A673 (cell line): ENCODE measurements at regions not wholly inside any gene's neighbourhood (a gene's known extent, or its start where the extent isn't known, plus 50 kb on each side); places are given as distances from the start of the nearest gene placed in this dataset.

Source experiments
- CTCF ChIP-seq: fragments of 300-800, 200-600 bp; sonication (generic); conservative IDR thresholded peaks from 2 replicates; pipeline ENCODE4 v1.5.1; 2017; ENCODE audit warnings: low read depth, mild to moderate bottlenecking, antibody characterized with exemption, low read length, moderate library complexity, mixed read lengths
- EZH2 ChIP-seq: fragments of 200-600 bp; sonication (generic); IDR thresholded peaks from 2 replicates; pipeline ENCODE4 v1.6.1; 2017; ENCODE audit warnings: borderline replicate concordance, low read depth, mild to moderate bottlenecking, mixed read lengths, antibody characterized with exemption, low read length; ENCODE audit not compliant: poor library complexity, severe bottlenecking

GRCh38 chr10:124193309-124193696 lies 99.9 kb upstream of the CHST15 start:
- TF ChIP-seq CTCF (no peak), EZH2 (no peak)
